DND-41 (cell line): ENCODE measurements at regions not wholly inside any gene's neighbourhood (a gene's known extent, or its start where the extent isn't known, plus 50 kb on each side); places are given as distances from the start of the nearest gene placed in this dataset.

ENCODE experiments used
- ATAC-seq: fragments of 200-7000 bp; cut with Tn5 transposase; 3 replicates; pipeline ENCODE4 v1.9.1; 2021; ENCODE audit warnings: low read depth; ENCODE audit not compliant: insufficient read depth
- DNase-seq: peaks from one replicate; pipeline ENCODE4 v3.0.0-alpha.2; 2020
- H2AFZ ChIP-seq: 2 replicates; pipeline ENCODE4 v1.6.0; 2012; ENCODE audit warnings: low read depth, low read length
- H3K27ac ChIP-seq: 2 replicates; pipeline ENCODE4 v1.5.1; 2012; ENCODE audit warnings: low read length, inconsistent platforms
- H3K27me3 ChIP-seq: fragments of 200-600 bp; sonication (generic); 2 replicates; pipeline ENCODE4 v1.6.0; 2012; ENCODE audit warnings: low read length, mild to moderate bottlenecking, inconsistent platforms; ENCODE audit not compliant: insufficient read depth, poor library complexity
- H3K36me3 ChIP-seq: 2 replicates; pipeline ENCODE4 v1.5.1; 2012; ENCODE audit warnings: low read length, inconsistent platforms; ENCODE audit not compliant: insufficient read depth
- H3K4me1 ChIP-seq: 2 replicates; pipeline ENCODE4 v1.5.1; 2012; ENCODE audit warnings: mild to moderate bottlenecking, low read length; ENCODE audit not compliant: insufficient read depth
- H3K4me2 ChIP-seq: 2 replicates; pipeline ENCODE4 v1.6.0; 2012; ENCODE audit warnings: mild to moderate bottlenecking, moderate library complexity, low read length, inconsistent platforms; ENCODE audit not compliant: insufficient read depth
- H3K4me3 ChIP-seq, 2 experiments: fragments of 200-600 bp in 1 of 2; shearing (Covaris generic) in 1 of 2; 2 replicates each; pipeline ENCODE4 v1.5.1; 2012 to 2016; ENCODE audit warnings: inconsistent platforms in 2 of 2, low read length in 2 of 2, mild to moderate bottlenecking in 2 of 2, low read depth in 1 of 2, moderate library complexity in 1 of 2
- H3K79me2 ChIP-seq: 2 replicates; pipeline ENCODE4 v1.6.0; 2012; ENCODE audit warnings: low read length, inconsistent platforms; ENCODE audit not compliant: insufficient read depth
- H3K9ac ChIP-seq: 2 replicates; pipeline ENCODE4 v1.6.0; 2012; ENCODE audit warnings: low read depth, mild to moderate bottlenecking, inconsistent platforms, low read length, moderate library complexity
- H3K9me3 ChIP-seq: 2 replicates; pipeline ENCODE4 v1.5.1; 2012; ENCODE audit warnings: low read length, moderate library complexity, mild to moderate bottlenecking, inconsistent platforms; ENCODE audit not compliant: insufficient read depth, severe bottlenecking
- H4K20me1 ChIP-seq: 2 replicates; pipeline ENCODE4 v1.6.0; 2012; ENCODE audit warnings: low read length; ENCODE audit not compliant: insufficient read depth
- EZH2 ChIP-seq: IDR thresholded peaks from 3 replicates; pipeline ENCODE4 v1.6.1; 2012; ENCODE audit warnings: borderline replicate concordance, low read depth, mild to moderate bottlenecking, moderate library complexity, low read length, inconsistent platforms; ENCODE audit not compliant: severe bottlenecking
- TF ChIP-seq, protein P1 (sequence below): IDR thresholded peaks from 2 replicates; pipeline ENCODE4 v1.5.1; 2012; ENCODE audit warnings: borderline replicate concordance, low read length, moderate library complexity, mild to moderate bottlenecking; ENCODE audit not compliant: poor library complexity, severe bottlenecking; ENCODE audit errors: extremely low read depth

DNA sequence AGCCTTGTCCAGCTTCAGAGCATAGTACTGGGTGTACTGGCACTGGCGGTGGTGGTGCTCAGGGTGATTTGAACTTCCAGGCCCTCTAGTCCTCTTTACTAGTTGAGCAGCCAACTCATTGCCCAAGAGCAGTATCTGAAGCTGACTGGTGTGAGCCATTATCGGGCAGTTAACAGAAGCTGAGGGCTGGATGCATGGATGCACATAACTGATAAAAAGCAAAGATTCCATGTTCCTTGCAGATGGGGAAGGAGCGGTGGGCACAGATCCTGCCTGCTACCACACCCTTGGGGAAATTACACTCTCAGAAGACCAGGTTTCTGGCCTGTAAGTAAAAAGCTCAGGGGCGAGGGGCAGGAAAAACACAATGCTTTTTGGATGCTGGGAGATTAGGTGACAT lies 499.4 kb upstream of the ARGLU1 start:
- no peak overlapping the region for H3K27ac ChIP-seq
- H3K9me3 ChIP-seq, result no peaks in the 10 kb centered on the region
- H3K36me3 ChIP-seq, result no peaks in the 10 kb centered on the region
- ATAC-seq (no peak), DNase-seq (no peak)
- TF ChIP-seq EZH2, result no peak
- TF ChIP-seq, protein P1, sequence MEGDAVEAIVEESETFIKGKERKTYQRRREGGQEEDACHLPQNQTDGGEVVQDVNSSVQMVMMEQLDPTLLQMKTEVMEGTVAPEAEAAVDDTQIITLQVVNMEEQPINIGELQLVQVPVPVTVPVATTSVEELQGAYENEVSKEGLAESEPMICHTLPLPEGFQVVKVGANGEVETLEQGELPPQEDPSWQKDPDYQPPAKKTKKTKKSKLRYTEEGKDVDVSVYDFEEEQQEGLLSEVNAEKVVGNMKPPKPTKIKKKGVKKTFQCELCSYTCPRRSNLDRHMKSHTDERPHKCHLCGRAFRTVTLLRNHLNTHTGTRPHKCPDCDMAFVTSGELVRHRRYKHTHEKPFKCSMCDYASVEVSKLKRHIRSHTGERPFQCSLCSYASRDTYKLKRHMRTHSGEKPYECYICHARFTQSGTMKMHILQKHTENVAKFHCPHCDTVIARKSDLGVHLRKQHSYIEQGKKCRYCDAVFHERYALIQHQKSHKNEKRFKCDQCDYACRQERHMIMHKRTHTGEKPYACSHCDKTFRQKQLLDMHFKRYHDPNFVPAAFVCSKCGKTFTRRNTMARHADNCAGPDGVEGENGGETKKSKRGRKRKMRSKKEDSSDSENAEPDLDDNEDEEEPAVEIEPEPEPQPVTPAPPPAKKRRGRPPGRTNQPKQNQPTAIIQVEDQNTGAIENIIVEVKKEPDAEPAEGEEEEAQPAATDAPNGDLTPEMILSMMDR, result no peak
- H3K27me3 ChIP-seq, result no peaks in the 10 kb centered on the region
- H3K9ac ChIP-seq, result no peak overlapping the region
- no peaks in the 10 kb centered on the region for H4K20me1 ChIP-seq
- H2AFZ ChIP-seq, result no peak overlapping the region
- H3K4me1 ChIP-seq, result no peaks in the 10 kb centered on the region
- no peaks in the 10 kb centered on the region for H3K79me2 ChIP-seq
- no peak overlapping the region for H3K4me3 ChIP-seq
- no peak overlapping the region for H3K4me2 ChIP-seq

DNA sequence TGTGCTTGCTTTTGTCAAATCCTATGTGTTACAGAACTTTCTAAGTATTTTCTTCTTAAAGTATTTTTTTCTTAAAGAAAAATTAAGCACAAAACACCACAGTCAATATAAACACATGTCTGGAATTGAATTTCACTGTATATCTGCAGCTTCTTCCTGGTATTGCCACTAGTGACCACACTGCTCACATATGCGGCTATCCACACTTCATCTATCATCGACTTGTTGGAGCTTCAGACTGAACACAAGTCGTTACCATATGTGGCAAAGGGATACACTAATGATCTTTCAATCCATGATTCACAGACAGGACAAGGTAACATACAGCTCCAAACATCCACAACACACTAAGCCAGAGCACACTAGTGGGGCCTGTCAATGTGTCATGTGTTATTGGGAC lies 498.4 kb upstream of the ARGLU1 start:
- Histone ChIP-seq H4K20me1 (no peaks in the 10 kb centered on the region), H3K27ac (no peak overlapping the region), H3K36me3 (no peaks in the 10 kb centered on the region), H3K4me3 (no peak overlapping the region), H3K79me2 (no peaks in the 10 kb centered on the region), H3K9ac (no peak overlapping the region), H3K9me3 (no peaks in the 10 kb centered on the region), H3K4me2 (no peak overlapping the region), H2AFZ (no peak overlapping the region), H3K4me1 (no peaks in the 10 kb centered on the region), H3K27me3 (no peaks in the 10 kb centered on the region)
- no peak for TF ChIP-seq EZH2
- TF ChIP-seq, protein P1, result no peak
- DNase-seq, result no peak
- ATAC-seq, result no peak

DNA sequence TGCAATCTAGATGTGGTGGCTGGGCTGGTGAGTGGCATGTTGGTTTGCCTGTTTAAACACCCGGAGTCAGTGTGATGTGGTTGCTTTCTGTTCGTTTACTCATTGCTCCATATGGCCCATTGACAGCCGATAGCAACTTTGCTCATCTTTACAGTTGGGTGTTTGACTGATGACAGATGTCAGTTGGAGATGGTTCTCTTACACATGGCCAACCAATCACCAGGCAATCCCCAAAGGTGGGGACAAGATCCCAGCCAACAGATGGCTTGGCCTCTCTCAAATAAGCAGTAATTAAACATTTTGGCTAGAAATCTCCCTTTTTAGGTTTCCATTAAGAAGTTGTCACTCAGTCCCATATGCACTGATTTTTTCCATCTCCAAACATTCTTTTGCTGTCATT lies 497.1 kb upstream of the ARGLU1 start:
- Histone ChIP-seq H3K4me3 (no peak overlapping the region), H2AFZ (no peak overlapping the region), H3K4me2 (no peak overlapping the region), H3K27me3 (no peaks in the 10 kb centered on the region), H4K20me1 (no peaks in the 10 kb centered on the region), H3K27ac (no peak overlapping the region), H3K9ac (no peak overlapping the region), H3K9me3 (no peaks in the 10 kb centered on the region), H3K4me1 (no peaks in the 10 kb centered on the region), H3K79me2 (no peaks in the 10 kb centered on the region), H3K36me3 (no peaks in the 10 kb centered on the region)
- TF ChIP-seq, protein P1, result no peak
- TF ChIP-seq EZH2, result no peak
- ATAC-seq (no peak), DNase-seq (no peak)
